Uterus (tissue), 3 donors: ENCODE measurements at regions not wholly inside any gene's neighbourhood (a gene's known extent, or its start where the extent isn't known, plus 50 kb on each side); places are given as distances from the start of the nearest gene placed in this dataset.

Experiments
- DNase-seq, 2 donors: peaks; one replicate each; pipeline ENCODE4 v3.0.0-alpha.2; 2019 to 2020
- H3K27ac ChIP-seq, 2 donors: fragments of 200-600 bp; sonication (generic); 1 replicate in 1 of 2; 2 replicates in 1 of 2; pipeline ENCODE4 v1.5.1; 2016 to 2018
- H3K27me3 ChIP-seq, 2 donors: fragments of 200-600 bp; sonication (generic); one replicate each; pipeline ENCODE4 v1.5.1; 2018 to 2019; ENCODE audit warnings: control low read depth in 1 of 2
- H3K36me3 ChIP-seq, 2 donors: fragments of 200-600 bp; sonication (generic); one replicate each; pipeline ENCODE4 v1.5.1; 2019; ENCODE audit warnings: control low read depth in 1 of 2
- H3K4me1 ChIP-seq, 2 donors: fragments of 200-600 bp; sonication (generic); one replicate each; pipeline ENCODE4 v1.5.1; 2018 to 2019; ENCODE audit warnings: control low read depth in 1 of 2
- H3K4me3 ChIP-seq, 2 donors: fragments of 200-600 bp; sonication (generic); 1 replicate in 1 of 2; 2 replicates in 1 of 2; pipeline ENCODE4 v1.5.1; 2018 to 2019; ENCODE audit warnings: mild to moderate bottlenecking in 1 of 2
- H3K9me3 ChIP-seq, 2 donors: fragments of 200-600 bp; sonication (generic); one replicate each; pipeline ENCODE4 v1.5.1; 2019; ENCODE audit warnings: control low read depth in 1 of 2
- CTCF ChIP-seq, 4 experiments: fragments of 200-600 bp in 2 of 4; fragments of 450-650 bp in 2 of 4; sonication (generic) in 2 of 4; IDR thresholded peaks; one replicate each; pipeline ENCODE4 v1.5.1; 2016 to 2019; ENCODE audit warnings: antibody characterized with exemption in 4 of 4, mild to moderate bottlenecking in 2 of 4, moderate library complexity in 1 of 4
- POLR2A ChIP-seq, 2 donors: fragments of 450-650 bp; IDR thresholded peaks; one replicate each; pipeline ENCODE4 v1.6.1; 2016; ENCODE audit warnings: antibody characterized with exemption in 2 of 2, mild to moderate bottlenecking in 1 of 2, moderate library complexity in 1 of 2
- intact Hi-C: fragments of 100-400 bp; cut with DNase I; formaldehyde crosslinking; loops from one replicate; pipeline ENCODE4 v1.15.1; 2023; ENCODE audit warnings: low total_unique reads
- donor health status: DM: yes; HTN: yes; CAD: no.

GRCh38 chr13:112639521-112639920, 50.3 kb upstream of the ATP11A start:
- no peaks in the 10 kb centered on the region for H3K4me1 ChIP-seq
- TF ChIP-seq CTCF (IDR thresholded peaks at IDR 0.05), result no peak
- no peak for TF ChIP-seq POLR2A (IDR thresholded peaks at IDR 0.05)
- H3K27me3 ChIP-seq, result no peaks in the 10 kb centered on the region
- H3K9me3 ChIP-seq, result no peaks in the 10 kb centered on the region
- no peaks in the 10 kb centered on the region for H3K36me3 ChIP-seq
- H3K4me3 ChIP-seq, result no peak overlapping the region
- intact Hi-C loops, result no loop called here
- no peak for DNase-seq
- H3K27ac ChIP-seq, result no peak overlapping the region

- no peaks in the 10 kb centered on the region for H3K36me3 ChIP-seq
- H3K27ac ChIP-seq, result no peak overlapping the region
- DNase-seq, result no peak
- H3K4me1 ChIP-seq, result no peaks in the 10 kb centered on the region
- intact Hi-C loops, result no loop called here
- no peaks in the 10 kb centered on the region for H3K9me3 ChIP-seq
- no peak overlapping the region for H3K4me3 ChIP-seq
- no peaks in the 10 kb centered on the region for H3K27me3 ChIP-seq
- TF ChIP-seq CTCF (IDR thresholded peaks at IDR 0.05), result no peak
- no peak for TF ChIP-seq POLR2A (IDR thresholded peaks at IDR 0.05)
Measured at GRCh38 chr13:112638919-112639318, 50.9 kb upstream of the ATP11A start.

GRCh38 chr13:112638157-112638750, 50.3 kb upstream of the TUBGCP3 start:
- Histone ChIP-seq H3K36me3 (no peaks in the 10 kb centered on the region), H3K27me3 (no peaks in the 10 kb centered on the region), H3K4me3 (no peak overlapping the region), H3K9me3 (no peaks in the 10 kb centered on the region), H3K4me1 (no peaks in the 10 kb centered on the region), H3K27ac (no peak overlapping the region)
- TF ChIP-seq POLR2A (IDR thresholded peaks at IDR 0.05) (no peak), CTCF (IDR thresholded peaks at IDR 0.05) (no peak)
- intact Hi-C loops, result no loop called here
- peak in 1 of 2 donors; percentile 6 for DNase-seq
